HCT116 (cell line): ENCODE measurements at regions not wholly inside any gene's neighbourhood (a gene's known extent, or its start where the extent isn't known, plus 50 kb on each side); places are given as distances from the start of the nearest gene placed in this dataset.

Source experiments
- ATAC-seq: fragments of 200-7000 bp; cut with Tn5 transposase; 2 replicates; pipeline ENCODE4 v1.9.1; 2020; ENCODE audit warnings: mild to moderate bottlenecking, moderate library complexity
- BruUV-seq: library from RNA; stranded (reverse); fragments of 400-500 nt; replicated peaks from 2 replicates; lab custom pipeline; 2021; lab: Mats Ljungman, UMichigan
- CTCF ChIA-PET: fragments of 300-600 bp; sonication (Branson Sonifier 250); formaldehyde crosslinking; loops from one replicate; lab custom pipeline; 2021; ENCODE audit warnings: antibody characterized with exemption; lab: Charles Lee
- POLR2A ChIA-PET: fragments of 300-600, 350-600 bp; sonication (Branson Sonifier 250); formaldehyde crosslinking; loops from one replicate; lab custom pipeline; 2021; ENCODE audit warnings: antibody characterized with exemption; lab: Charles Lee
- RAD21 ChIA-PET, 2 experiments: fragments of 300-600 bp; sonication (Branson Sonifier 250); formaldehyde crosslinking; loops; one replicate each; lab custom pipeline; 2023; ENCODE audit warnings: low total read pairs in 2 of 2; ENCODE audit not compliant: uncharacterized antibody in 2 of 2, unreplicated experiment in 2 of 2, low non-redundant PET in 1 of 2; lab: Charles Lee
- DNase-seq: peaks from one replicate; pipeline ENCODE4 v3.0.0-alpha.2; 2010; ENCODE audit warnings: low read depth, low spot score
- H2AFZ ChIP-seq: fragments of 200-600 bp; shearing (Covaris generic), sonication (generic); 2 replicates; pipeline ENCODE4 v1.6.1; 2017; ENCODE audit warnings: low read depth, mixed run types, mixed read lengths, antibody characterized with exemption, low read length; ENCODE audit not compliant: poor library complexity, severe bottlenecking
- H3K27ac ChIP-seq: 2 replicates; pipeline ENCODE4 v1.5.1; 2012; ENCODE audit warnings: low read depth, low read length
- H3K27me3 ChIP-seq: fragments of 200-600 bp; sonication (generic); 2 replicates; pipeline ENCODE4 v1.6.1; 2016; ENCODE audit warnings: mixed run types, low read length, mixed read lengths; ENCODE audit not compliant: insufficient read depth
- H3K36me3 ChIP-seq, 2 experiments: fragments of 200-500 bp in 1 of 2; fragments of 200-600 bp in 1 of 2; sonication (Bioruptor generic) in 1 of 2; sonication (generic) in 1 of 2; 2 replicates each; pipeline versions ENCODE4 v1.5.1 to v1.6.1; 2014 to 2016; ENCODE audit warnings: low read length in 2 of 2, inconsistent platforms in 1 of 2, mixed read lengths in 1 of 2, mixed run types in 1 of 2; ENCODE audit not compliant: insufficient read depth in 2 of 2, control insufficient read depth in 1 of 2
- H3K4me1 ChIP-seq, 2 experiments: fragments of 200-600 bp in 1 of 2; sonication (generic) in 1 of 2; 2 replicates each; pipeline versions ENCODE4 v1.5.1 to v1.6.1; 2012 to 2017; ENCODE audit warnings: low read length in 2 of 2, inconsistent platforms in 1 of 2, mild to moderate bottlenecking in 1 of 2, mixed read lengths in 1 of 2, mixed run types in 1 of 2, moderate library complexity in 1 of 2; ENCODE audit not compliant: insufficient read depth in 2 of 2, control insufficient read depth in 1 of 2
- H3K4me2 ChIP-seq: fragments of 200-600 bp; sonication (generic); 2 replicates; pipeline ENCODE4 v1.6.1; 2017; ENCODE audit warnings: mixed run types, low read length, mixed read lengths
- H3K4me3 ChIP-seq, 2 experiments: fragments of 200-600 bp in 1 of 2; sonication (generic) in 1 of 2; replicated peaks in 1 of 2; 2 replicates each; pipeline ENCODE4 v1.5.1; 2011 to 2016; ENCODE audit warnings: low read length in 2 of 2, control low read depth in 1 of 2, low read depth in 1 of 2, mild to moderate bottlenecking in 1 of 2, mixed read lengths in 1 of 2, mixed run types in 1 of 2
- H3K79me2 ChIP-seq: fragments of 200-600 bp; sonication (generic); 2 replicates; pipeline ENCODE4 v1.6.1; 2017; ENCODE audit warnings: mild to moderate bottlenecking, mixed run types, low read length, moderate library complexity, mixed read lengths; ENCODE audit not compliant: insufficient read depth
- H3K9ac ChIP-seq: fragments of 200-600 bp; sonication (generic); 2 replicates; pipeline ENCODE4 v1.6.1; 2016; ENCODE audit warnings: low read length, mixed read lengths
- H3K9me2 ChIP-seq: fragments of 200-600 bp; sonication (generic), shearing (Covaris generic); 2 replicates; pipeline ENCODE4 v1.6.1; 2017; ENCODE audit warnings: mixed run types, mild to moderate bottlenecking, moderate library complexity; ENCODE audit not compliant: insufficient read depth
- H3K9me3 ChIP-seq, 2 experiments: fragments of 200-500 bp in 1 of 2; fragments of 200-600 bp in 1 of 2; sonication (Bioruptor generic) in 1 of 2; sonication (generic) in 1 of 2; 2 replicates each; pipeline ENCODE4 v1.6.1; 2014 to 2017; ENCODE audit warnings: low read length in 2 of 2, mixed read lengths in 2 of 2, inconsistent platforms in 1 of 2, low read depth in 1 of 2, mild to moderate bottlenecking in 1 of 2, mixed run types in 1 of 2, moderate library complexity in 1 of 2; ENCODE audit not compliant: control insufficient read depth in 1 of 2, insufficient read depth in 1 of 2
- H4K20me1 ChIP-seq: fragments of 200-600 bp; sonication (generic), shearing (Covaris generic); 2 replicates; pipeline ENCODE4 v1.6.1; 2017; ENCODE audit warnings: mixed run types, mild to moderate bottlenecking, moderate library complexity; ENCODE audit not compliant: insufficient read depth
- CBX3 ChIP-seq: IDR thresholded peaks from 2 replicates; pipeline ENCODE4 v1.6.1; 2012; ENCODE audit warnings: low read depth
- EGR1 ChIP-seq: IDR thresholded peaks from 2 replicates; pipeline ENCODE4 v1.6.1; 2012; ENCODE audit warnings: low read depth
- ELF1 ChIP-seq: IDR thresholded peaks from 2 replicates; pipeline ENCODE4 v1.6.1; 2012; ENCODE audit warnings: low read depth, borderline replicate concordance
- FOSL1 ChIP-seq: IDR thresholded peaks from 2 replicates; pipeline ENCODE4 v1.6.1; 2012; ENCODE audit warnings: low read depth
- MAX ChIP-seq: IDR thresholded peaks from 2 replicates; pipeline ENCODE4 v1.6.1; 2012
- POLR2A ChIP-seq: IDR thresholded peaks from 2 replicates; pipeline ENCODE4 v1.7.0; 2011; ENCODE audit warnings: borderline replicate concordance; ENCODE audit not compliant: insufficient read depth, insufficient read length; ENCODE audit errors: extremely low read depth
- POLR2AphosphoS5 ChIP-seq: IDR thresholded peaks from 2 replicates; pipeline ENCODE4 v1.6.1; 2011; ENCODE audit warnings: mild to moderate bottlenecking, low read depth, low read length, moderate library complexity
- RAD21 ChIP-seq: IDR thresholded peaks from 2 replicates; pipeline ENCODE4 v1.6.1; 2012; ENCODE audit warnings: low read depth, mild to moderate bottlenecking
- REST ChIP-seq: IDR thresholded peaks from 2 replicates; pipeline ENCODE4 v1.6.1; 2012; ENCODE audit warnings: low read depth
- SIN3A ChIP-seq: IDR thresholded peaks from 2 replicates; pipeline ENCODE4 v1.6.1; 2012; ENCODE audit warnings: low read depth
- intact Hi-C: fragments of 100-400 bp; cut with micrococcal nuclease; formaldehyde crosslinking; loops from 2 replicates; pipeline ENCODE4 v1.10.0; 2022

GRCh38 chr2:58357521-58357920 lies 116.4 kb upstream of the FANCL start:
- intact Hi-C loops, result no loop called here
- Histone ChIP-seq H3K27ac (no peak overlapping the region), H3K79me2 (no peaks in the 10 kb centered on the region), H3K4me3 (no peak overlapping the region), H3K36me3 (no peaks in the 10 kb centered on the region), H3K9me2 (no peaks in the 10 kb centered on the region), H3K9me3 (no peaks in the 10 kb centered on the region), H2AFZ (no peak overlapping the region), H3K27me3 (no peaks in the 10 kb centered on the region), H3K4me1 (no peaks in the 10 kb centered on the region), H3K9ac (no peak overlapping the region), H4K20me1 (no peaks in the 10 kb centered on the region), H3K4me2 (no peak overlapping the region)
- TF ChIP-seq RAD21, result no peak
- no peak for TF ChIP-seq POLR2AphosphoS5
- TF ChIP-seq SIN3A, result no peak
- TF ChIP-seq EGR1, result no peak
- no peak for TF ChIP-seq FOSL1
- TF ChIP-seq POLR2A, result no peak
- TF ChIP-seq REST, result no peak
- no peak for TF ChIP-seq ELF1
- no peak for TF ChIP-seq CBX3
- no peak for TF ChIP-seq MAX
- CTCF ChIA-PET, result no interaction called here
- POLR2A ChIA-PET, result no interaction called here
- DNase-seq, result no peak
- RAD21 ChIA-PET, result no interaction called here
- BruUV-seq, result no TSS peak
- ATAC-seq, result no peak
